A673 (cell line): ENCODE measurements at regions not wholly inside any gene's neighbourhood (a gene's known extent, or its start where the extent isn't known, plus 50 kb on each side); places are given as distances from the start of the nearest gene placed in this dataset.

Source experiments
- BruUV-seq: library from RNA; stranded (reverse); fragments of 400-500 nt; replicated peaks from 2 replicates; lab custom pipeline; 2021; lab: Mats Ljungman, UMichigan
- CTCF ChIA-PET: fragments of 300-600 bp; sonication (Branson Sonifier 250); formaldehyde crosslinking; loops from one replicate; lab custom pipeline; 2022; ENCODE audit warnings: antibody characterized with exemption; lab: Charles Lee
- POLR2A ChIA-PET: fragments of 300-600 bp; sonication (Branson Sonifier 250); formaldehyde crosslinking; loops from one replicate; lab custom pipeline; 2022; ENCODE audit warnings: antibody characterized with exemption; ENCODE audit not compliant: low non-redundant PET; lab: Charles Lee
- DNase-seq: peaks from one replicate; pipeline ENCODE4 v3.0.0-alpha.2; 2015; ENCODE audit warnings: low spot score
- H3K27ac ChIP-seq: fragments of 200-600 bp; sonication (generic); 2 replicates; pipeline ENCODE4 v1.5.1; 2016; ENCODE audit warnings: mixed run types, low read depth, mild to moderate bottlenecking, mixed read lengths, antibody characterized with exemption, low read length; ENCODE audit not compliant: poor library complexity, severe bottlenecking
- H3K27me3 ChIP-seq: fragments of 200-600 bp; sonication (generic); replicated peaks from 2 replicates; pipeline ENCODE4 v1.6.1; 2017; ENCODE audit warnings: mixed run types, low read depth, mild to moderate bottlenecking, mixed read lengths, antibody characterized with exemption, low read length; ENCODE audit not compliant: insufficient read depth, poor library complexity
- H3K36me3 ChIP-seq: fragments of 200-600 bp; sonication (generic); 2 replicates; pipeline ENCODE4 v1.6.1; 2016; ENCODE audit warnings: mixed run types, mild to moderate bottlenecking, mixed read lengths, antibody characterized with exemption, low read length; ENCODE audit not compliant: insufficient read depth, poor library complexity, severe bottlenecking
- H3K4me1 ChIP-seq: fragments of 200-600 bp; sonication (generic); 2 replicates; pipeline ENCODE4 v1.6.1; 2017; ENCODE audit warnings: mixed run types, mild to moderate bottlenecking, mixed read lengths, antibody characterized with exemption, low read length; ENCODE audit not compliant: insufficient read depth, poor library complexity, severe bottlenecking
- H3K4me3 ChIP-seq: fragments of 200-600 bp; sonication (generic); 2 replicates; pipeline ENCODE4 v1.5.1; 2016; ENCODE audit warnings: low read depth, mixed run types, mild to moderate bottlenecking, mixed read lengths, low read length; ENCODE audit not compliant: poor library complexity, severe bottlenecking
- H3K9me3 ChIP-seq: fragments of 200-600 bp; sonication (generic); 2 replicates; pipeline ENCODE4 v1.6.1; 2016; ENCODE audit warnings: mixed run types, low read depth, mild to moderate bottlenecking, mixed read lengths, antibody characterized with exemption, low read length; ENCODE audit not compliant: poor library complexity, severe bottlenecking
- EZH2 ChIP-seq: fragments of 200-600 bp; sonication (generic); IDR thresholded peaks from 2 replicates; pipeline ENCODE4 v1.6.1; 2017; ENCODE audit warnings: borderline replicate concordance, low read depth, mild to moderate bottlenecking, mixed read lengths, antibody characterized with exemption, low read length; ENCODE audit not compliant: poor library complexity, severe bottlenecking
- intact Hi-C: fragments of 100-400 bp; cut with micrococcal nuclease; formaldehyde crosslinking; loops from one replicate; pipeline ENCODE4 v1.10.0; 2022; ENCODE audit not compliant: unreplicated experiment
- TF ChIP-seq, protein P1 (sequence below): fragments of 300-800, 200-600 bp; sonication (generic); conservative IDR thresholded peaks from 2 replicates; pipeline ENCODE4 v1.5.1; 2017; ENCODE audit warnings: low read depth, mild to moderate bottlenecking, antibody characterized with exemption, low read length, moderate library complexity, mixed read lengths

DNA sequence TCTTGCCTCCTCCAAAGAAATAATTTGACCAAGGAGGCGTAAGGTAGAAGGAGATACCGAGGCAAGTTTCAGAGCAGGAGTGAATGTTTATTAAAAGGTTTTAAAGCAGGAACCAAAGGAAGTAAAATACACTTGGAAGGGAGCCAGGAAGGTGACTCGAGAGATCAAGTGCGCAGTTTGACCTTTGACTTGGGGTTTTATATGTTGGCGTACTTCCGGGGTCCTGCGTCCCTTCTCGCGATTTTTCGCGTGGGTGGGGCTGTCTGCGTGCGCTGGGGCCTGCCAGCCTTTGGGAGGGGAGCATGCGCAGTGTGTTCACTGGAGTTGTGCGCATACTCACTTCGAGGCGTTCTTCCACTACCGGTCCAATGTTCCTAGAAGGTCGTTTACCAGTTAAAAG, 166.0 kb upstream of the IRX2 start:
- Histone ChIP-seq H3K4me3 (no peak overlapping the region), H3K36me3 (no peaks in the 10 kb centered on the region), H3K27ac (no peak overlapping the region), H3K4me1 (no peaks in the 10 kb centered on the region), H3K9me3 (peaks cover 67% of the 10 kb centered on the region), H3K27me3 (no peaks in the 10 kb centered on the region)
- ChIA-PET POLR2A (no interaction called here), CTCF (no interaction called here)
- TF ChIP-seq, protein P1, sequence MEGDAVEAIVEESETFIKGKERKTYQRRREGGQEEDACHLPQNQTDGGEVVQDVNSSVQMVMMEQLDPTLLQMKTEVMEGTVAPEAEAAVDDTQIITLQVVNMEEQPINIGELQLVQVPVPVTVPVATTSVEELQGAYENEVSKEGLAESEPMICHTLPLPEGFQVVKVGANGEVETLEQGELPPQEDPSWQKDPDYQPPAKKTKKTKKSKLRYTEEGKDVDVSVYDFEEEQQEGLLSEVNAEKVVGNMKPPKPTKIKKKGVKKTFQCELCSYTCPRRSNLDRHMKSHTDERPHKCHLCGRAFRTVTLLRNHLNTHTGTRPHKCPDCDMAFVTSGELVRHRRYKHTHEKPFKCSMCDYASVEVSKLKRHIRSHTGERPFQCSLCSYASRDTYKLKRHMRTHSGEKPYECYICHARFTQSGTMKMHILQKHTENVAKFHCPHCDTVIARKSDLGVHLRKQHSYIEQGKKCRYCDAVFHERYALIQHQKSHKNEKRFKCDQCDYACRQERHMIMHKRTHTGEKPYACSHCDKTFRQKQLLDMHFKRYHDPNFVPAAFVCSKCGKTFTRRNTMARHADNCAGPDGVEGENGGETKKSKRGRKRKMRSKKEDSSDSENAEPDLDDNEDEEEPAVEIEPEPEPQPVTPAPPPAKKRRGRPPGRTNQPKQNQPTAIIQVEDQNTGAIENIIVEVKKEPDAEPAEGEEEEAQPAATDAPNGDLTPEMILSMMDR, result no peak
- no peak for TF ChIP-seq EZH2
- intact Hi-C loops, result no loop called here
- no peak for DNase-seq
- BruUV-seq, result no TSS peak

DNA sequence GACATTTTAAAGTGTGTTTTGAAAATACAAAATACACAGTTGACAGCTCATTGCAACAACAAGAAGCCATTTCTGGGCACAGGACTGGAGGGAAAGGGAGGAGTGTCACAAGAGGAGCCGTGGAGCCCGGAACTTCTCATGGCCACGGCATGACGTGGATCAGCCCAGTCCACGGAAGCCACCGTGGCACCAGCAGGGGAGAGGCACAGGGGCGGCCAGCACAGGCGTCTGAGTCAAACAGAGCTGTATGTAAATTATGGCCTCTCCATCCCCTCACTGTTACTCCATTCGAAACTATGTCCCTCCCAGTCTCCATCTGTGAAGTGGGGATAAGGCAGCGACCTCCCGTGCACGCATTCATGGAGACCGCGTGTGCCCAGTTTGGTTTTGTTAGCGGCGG, 165.6 kb upstream of the IRX2 start:
- no peak for DNase-seq
- peaks cover 63% of the 10 kb centered on the region for H3K9me3 ChIP-seq
- intact Hi-C loops, result no loop called here
- TF ChIP-seq, protein P1, result no peak
- TF ChIP-seq EZH2, result no peak
- no peaks in the 10 kb centered on the region for H3K4me1 ChIP-seq
- no peak overlapping the region for H3K4me3 ChIP-seq
- POLR2A ChIA-PET, result no interaction called here
- no TSS peak for BruUV-seq
- H3K27me3 ChIP-seq, result no peaks in the 10 kb centered on the region
- no peaks in the 10 kb centered on the region for H3K36me3 ChIP-seq
- CTCF ChIA-PET, result no interaction called here
- no peak overlapping the region for H3K27ac ChIP-seq

DNA sequence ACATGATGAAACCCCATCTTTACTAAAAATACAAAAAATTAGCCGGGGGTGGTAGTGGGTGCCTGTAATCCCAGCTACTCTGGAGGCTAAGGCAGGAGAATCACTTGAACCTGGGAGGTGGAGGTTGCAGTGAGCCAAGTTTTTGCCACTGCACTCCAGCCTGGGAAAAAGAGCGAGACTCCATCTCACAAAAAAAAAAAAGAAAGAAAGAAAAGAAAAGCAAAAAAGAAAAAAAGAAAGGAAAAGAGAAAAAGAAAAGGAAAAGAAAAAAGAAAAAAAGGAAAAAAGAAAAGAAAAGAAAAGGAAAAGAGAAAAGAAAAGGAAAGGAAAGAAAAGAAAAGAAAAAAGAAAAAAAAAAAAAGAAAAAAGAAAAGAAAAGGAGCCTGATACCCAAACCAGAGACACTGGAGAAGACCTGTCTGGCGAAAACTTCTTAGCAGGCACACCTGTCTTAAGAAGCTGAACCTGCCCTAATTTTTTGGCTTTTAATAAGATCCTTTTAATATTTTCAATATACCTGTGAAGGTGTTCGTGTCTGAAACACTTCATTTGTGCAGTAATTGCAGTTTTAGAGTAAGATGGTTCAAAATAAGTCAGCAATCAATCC, 164.7 kb upstream of the IRX2 start:
- ChIA-PET CTCF (no interaction called here), POLR2A (no interaction called here)
- no TSS peak for BruUV-seq
- Histone ChIP-seq H3K4me1 (no peaks in the 10 kb centered on the region), H3K36me3 (no peaks in the 10 kb centered on the region), H3K27me3 (no peaks in the 10 kb centered on the region), H3K27ac (no peak overlapping the region), H3K9me3 (peaks cover 54% of the 10 kb centered on the region), H3K4me3 (no peak overlapping the region)
- intact Hi-C loops, result no loop called here
- TF ChIP-seq, protein P1, result no peak
- no peak for TF ChIP-seq EZH2
- no peak for DNase-seq
